DOHH2 (cell line): ENCODE measurements at regions not wholly inside any gene's neighbourhood (a gene's known extent, or its start where the extent isn't known, plus 50 kb on each side); places are given as distances from the start of the nearest gene placed in this dataset.

Experiments
- H3F3A ChIP-seq: fragments of 200-600 bp; sonication (generic), shearing (Covaris generic); 2 replicates; pipeline ENCODE4 v1.6.0; 2016; ENCODE audit warnings: antibody characterized with exemption, mild to moderate bottlenecking; ENCODE audit not compliant: control insufficient read depth, insufficient read depth
- H3K27ac ChIP-seq: fragments of 200-600 bp; sonication (generic); 2 replicates; pipeline ENCODE4 v1.5.1; 2014; ENCODE audit warnings: low read depth, mild to moderate bottlenecking, low read length, moderate library complexity
- H3K27me3 ChIP-seq: fragments of 200-600 bp; sonication (generic); 2 replicates; pipeline ENCODE4 v1.6.1; 2014; ENCODE audit warnings: mild to moderate bottlenecking, low read length, mixed read lengths; ENCODE audit not compliant: control insufficient read depth
- H3K36me3 ChIP-seq: fragments of 200-600 bp; sonication (generic); 2 replicates; pipeline ENCODE4 v1.6.1; 2014; ENCODE audit warnings: mild to moderate bottlenecking, low read length, moderate library complexity, mixed read lengths; ENCODE audit not compliant: control insufficient read depth
- H3K4me1 ChIP-seq: fragments of 200-600 bp; sonication (generic); 2 replicates; pipeline ENCODE4 v1.6.1; 2014; ENCODE audit warnings: mild to moderate bottlenecking, low read length, mixed read lengths; ENCODE audit not compliant: control insufficient read depth
- H3K4me2 ChIP-seq: fragments of 200-600 bp; sonication (generic); 2 replicates; pipeline ENCODE4 v1.6.0; 2014; ENCODE audit warnings: mild to moderate bottlenecking, low read length, moderate library complexity
- H3K4me3 ChIP-seq: fragments of 200-600 bp; sonication (generic); 2 replicates; pipeline ENCODE4 v1.5.1; 2014; ENCODE audit warnings: mild to moderate bottlenecking, low read length, mixed read lengths
- H3K79me2 ChIP-seq: fragments of 200-600 bp; sonication (generic); 2 replicates; pipeline ENCODE4 v1.6.1; 2014; ENCODE audit warnings: mild to moderate bottlenecking, low read length, mixed read lengths; ENCODE audit not compliant: control insufficient read depth
- H3K9me2 ChIP-seq: fragments of 200-600 bp; sonication (generic); replicated peaks from 2 replicates; pipeline ENCODE4 v1.6.1; 2014; ENCODE audit warnings: mild to moderate bottlenecking, low read length, mixed read lengths; ENCODE audit not compliant: control insufficient read depth
- H3K9me3 ChIP-seq: fragments of 200-600 bp; sonication (generic); 2 replicates; pipeline ENCODE4 v1.6.1; 2014; ENCODE audit warnings: antibody characterized with exemption, low read length, mixed read lengths; ENCODE audit not compliant: control insufficient read depth, insufficient read depth
- H4K20me1 ChIP-seq: fragments of 200-600 bp; sonication (generic); 2 replicates; pipeline ENCODE4 v1.6.0; 2014; ENCODE audit warnings: low read depth, mild to moderate bottlenecking, antibody characterized with exemption, low read length, moderate library complexity; ENCODE audit not compliant: control insufficient read depth, insufficient read depth
- CTCF ChIP-seq: fragments of 200-600 bp; sonication (generic); IDR thresholded peaks from one replicate; pipeline ENCODE4 v1.5.1; 2014; ENCODE audit warnings: antibody characterized with exemption, mild to moderate bottlenecking, low read depth, low read length; ENCODE audit not compliant: poor library complexity, severe bottlenecking
- EZH2phosphoT487 ChIP-seq: fragments of 200-600 bp; sonication (generic); IDR thresholded peaks from 2 replicates; pipeline ENCODE4 v1.6.1; 2017; ENCODE audit warnings: borderline replicate concordance, mild to moderate bottlenecking, antibody characterized with exemption, low read length, moderate library complexity, mixed read lengths

DNA sequence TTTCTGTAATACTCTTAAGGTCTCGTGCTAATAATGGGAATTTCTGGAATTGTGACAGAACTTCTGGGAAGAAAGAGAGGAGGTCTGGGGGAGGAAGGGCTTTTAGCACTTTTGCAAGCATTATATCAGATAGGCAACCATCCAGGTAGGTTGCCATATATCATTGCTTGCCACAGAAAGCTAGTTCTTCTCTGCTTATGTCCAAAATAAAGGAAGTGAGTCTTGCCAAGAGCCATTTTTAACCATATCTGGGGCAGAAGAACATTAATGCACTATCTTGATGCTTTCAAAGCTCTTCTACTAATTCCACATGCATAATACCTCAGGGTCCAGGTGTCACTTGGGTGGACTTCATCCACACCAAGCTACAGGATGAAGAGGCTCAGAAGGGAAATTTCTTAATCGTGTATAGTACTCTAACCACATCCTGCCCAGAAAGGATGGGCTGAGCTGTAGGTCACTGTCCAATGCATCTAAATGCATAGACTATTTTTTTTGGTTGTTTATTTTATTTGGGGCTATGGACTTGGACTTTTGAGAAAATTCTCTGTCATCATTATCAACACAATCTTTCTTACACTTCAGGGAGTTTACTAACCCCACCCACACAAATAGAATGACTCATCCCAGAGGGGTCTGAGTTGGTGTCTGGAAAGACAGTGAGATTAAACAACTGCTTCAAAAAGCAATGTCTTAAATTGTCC is 68.9 kb upstream of the ADO start:
- no peaks in the 10 kb centered on the region for H3K79me2 ChIP-seq
- H3F3A ChIP-seq, result no peaks in the 10 kb centered on the region
- peak overlapping the region; percentile 39 for H3K27ac ChIP-seq
- no peaks in the 10 kb centered on the region for H3K9me3 ChIP-seq
- peaks cover 39% of the 10 kb centered on the region for H3K4me1 ChIP-seq
- TF ChIP-seq EZH2phosphoT487 (no peak), CTCF (no peak)
- no peaks in the 10 kb centered on the region for H3K27me3 ChIP-seq
- H4K20me1 ChIP-seq, result no peaks in the 10 kb centered on the region
- H3K4me3 ChIP-seq, result peak overlapping the region; percentile 38
- H3K36me3 ChIP-seq, result no peaks in the 10 kb centered on the region
- H3K9me2 ChIP-seq, result no peaks in the 10 kb centered on the region
- peak overlapping the region; percentile 62 for H3K4me2 ChIP-seq

DNA sequence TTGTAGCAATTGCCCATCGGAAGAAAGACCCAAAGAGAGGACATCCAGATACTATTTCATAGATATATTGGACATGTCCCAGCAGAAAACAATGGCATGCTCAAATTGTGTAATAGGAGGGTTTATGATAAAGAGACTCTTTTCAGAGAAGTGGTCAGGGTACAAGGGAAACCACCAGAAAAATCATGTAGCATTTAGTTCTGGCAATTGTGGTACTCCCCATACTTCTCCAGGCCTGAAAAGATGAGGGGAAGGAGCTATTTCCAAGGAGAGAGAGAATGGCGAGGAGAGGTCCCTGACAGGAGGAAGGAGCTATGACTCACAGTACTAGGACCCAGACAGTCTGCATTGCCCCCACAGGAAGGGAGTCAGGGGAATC is 68.4 kb upstream of the ADO start:
- Histone ChIP-seq H4K20me1 (no peaks in the 10 kb centered on the region), H3K27me3 (no peaks in the 10 kb centered on the region), H3K4me2 (peak overlapping the region; percentile 62), H3K4me3 (peak overlapping the region; percentile 38), H3K27ac (peak overlapping the region; percentile 39), H3K9me2 (no peaks in the 10 kb centered on the region), H3K4me1 (peaks cover 39% of the 10 kb centered on the region), H3K9me3 (no peaks in the 10 kb centered on the region), H3F3A (no peaks in the 10 kb centered on the region), H3K79me2 (no peaks in the 10 kb centered on the region), H3K36me3 (no peaks in the 10 kb centered on the region)
- TF ChIP-seq CTCF (no peak), EZH2phosphoT487 (no peak)

GRCh38 chr10:62738916-62739315 is 65.6 kb upstream of the ADO start:
- TF ChIP-seq EZH2phosphoT487 (no peak), CTCF (no peak)
- Histone ChIP-seq H3K79me2 (no peaks in the 10 kb centered on the region), H3K4me2 (no peak overlapping the region), H3K36me3 (no peaks in the 10 kb centered on the region), H3F3A (no peaks in the 10 kb centered on the region), H3K9me2 (no peaks in the 10 kb centered on the region), H3K27ac (no peak overlapping the region), H4K20me1 (no peaks in the 10 kb centered on the region), H3K4me3 (no peak overlapping the region), H3K4me1 (peaks cover 34% of the 10 kb centered on the region), H3K9me3 (no peaks in the 10 kb centered on the region), H3K27me3 (no peaks in the 10 kb centered on the region)
